22Rv1 (cell line): ENCODE measurements at regions not wholly inside any gene's neighbourhood (a gene's known extent, or its start where the extent isn't known, plus 50 kb on each side); places are given as distances from the start of the nearest gene placed in this dataset.

Experiments
- CTCF ChIP-seq: fragments of 450-650 bp; IDR thresholded peaks from 2 replicates; pipeline ENCODE4 v1.5.1; 2017; ENCODE audit warnings: mild to moderate bottlenecking
- ZFX ChIP-seq: fragments of 450-650 bp; IDR thresholded peaks from 2 replicates; pipeline ENCODE4 v1.6.1; 2017; ENCODE audit warnings: antibody characterized with exemption, borderline replicate concordance

- TF ChIP-seq CTCF = no peak
- TF ChIP-seq ZFX = no peak
Observed at GRCh38 chr12:105626653-105627052, 296.2 kb downstream of the C12orf75 start.
